Astrocyte of the spinal cord (primary cell): ENCODE measurements at regions not wholly inside any gene's neighbourhood (a gene's known extent, or its start where the extent isn't known, plus 50 kb on each side); places are given as distances from the start of the nearest gene placed in this dataset.
"Not testable (repeated sequence)": the region's sequence is repeated elsewhere in the genome, so short reads cannot be mapped to it uniquely, and the experiment has no call there.

Experiments
- DNase-seq: peaks from one replicate; pipeline ENCODE4 v3.0.0; 2011; ENCODE audit warnings: low read depth, low spot score
- H3K4me3 ChIP-seq: 2 replicates; pipeline ENCODE4 v1.5.1; 2011; ENCODE audit warnings: low read depth, mild to moderate bottlenecking, low read length, moderate library complexity
- CTCF ChIP-seq: IDR thresholded peaks from 2 replicates; pipeline ENCODE4 v1.5.1; 2012; ENCODE audit warnings: low read depth, mild to moderate bottlenecking, low read length, inconsistent platforms
- in situ Hi-C: cut with HindIII; loops from 2 replicates; pipeline ENCODE4 v1.10.0; 2017; ENCODE audit warnings: low sequenced_read_pairs

DNA sequence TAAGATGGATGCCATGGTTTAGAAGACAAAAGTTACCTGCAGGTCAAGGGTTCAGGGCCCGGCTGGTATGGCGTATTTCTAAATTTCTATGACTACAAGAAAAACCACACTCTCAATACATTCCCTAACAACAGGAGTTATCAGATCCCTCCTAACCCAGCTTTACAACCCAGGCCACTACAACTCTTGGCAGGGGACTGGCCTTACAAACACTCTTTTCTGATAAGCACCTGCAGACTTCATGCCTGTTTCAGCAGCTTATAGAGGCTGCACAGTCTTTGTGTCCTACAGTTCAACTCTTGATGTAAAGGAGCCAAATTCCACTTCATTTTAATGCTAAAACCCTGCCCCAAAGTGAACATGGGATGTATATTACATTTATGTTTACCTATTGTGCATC, 461.4 kb downstream of the SIPA1L2 start:
- TF ChIP-seq CTCF: no peak
- in situ Hi-C loops: no loop called here
- no peak for DNase-seq
- H3K4me3 ChIP-seq: no peak overlapping the region

GRCh38 chr1:232166942-232167341, 463.0 kb downstream of the SIPA1L2 start:
- no peak for DNase-seq
- no peak for TF ChIP-seq CTCF
- H3K4me3 ChIP-seq: no peak overlapping the region
- in situ Hi-C loops: no loop called here

DNA sequence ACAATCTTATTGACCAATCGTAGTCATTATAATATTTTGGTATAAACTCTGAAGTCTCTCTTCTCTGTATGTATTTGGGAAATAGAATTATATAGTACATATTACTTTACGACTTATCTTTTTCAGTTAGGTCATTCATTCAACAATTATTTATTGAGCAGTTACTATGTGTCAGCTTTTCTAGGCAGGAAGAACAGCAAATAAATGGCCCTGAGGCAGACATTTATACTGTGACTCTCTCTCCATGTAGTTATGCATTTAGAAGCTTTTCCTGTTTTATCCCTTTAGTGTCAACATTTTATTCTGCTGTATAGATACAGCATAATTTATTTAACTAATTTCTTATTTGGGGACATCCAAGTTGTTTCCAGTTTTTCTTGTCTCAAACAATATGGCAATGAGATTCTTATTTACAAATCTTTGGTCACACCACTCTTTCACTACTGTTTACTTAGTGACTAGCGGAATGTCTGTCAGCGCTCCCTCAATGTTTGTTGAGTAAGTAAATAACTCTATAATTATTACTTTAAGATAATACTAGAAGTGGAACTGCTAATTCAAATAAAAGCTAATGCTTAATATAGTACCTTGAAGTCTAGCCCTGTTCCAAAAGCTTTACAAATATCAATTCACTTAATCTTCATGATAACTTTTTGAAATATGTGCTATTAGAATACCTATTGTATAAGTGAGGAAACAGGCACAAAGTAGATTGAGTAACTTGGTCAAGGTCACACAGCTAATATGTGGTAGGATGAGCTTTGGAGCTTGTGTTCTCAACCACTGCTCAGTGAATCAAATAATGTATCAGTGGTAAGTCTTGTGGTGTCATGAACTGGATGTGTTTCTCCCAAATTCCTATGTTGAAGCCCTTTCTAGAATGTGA, 465.6 kb downstream of the SIPA1L2 start:
- in situ Hi-C loops: no loop called here
- no peak for DNase-seq
- no peak for TF ChIP-seq CTCF
- H3K4me3 ChIP-seq: no peak overlapping the region

DNA sequence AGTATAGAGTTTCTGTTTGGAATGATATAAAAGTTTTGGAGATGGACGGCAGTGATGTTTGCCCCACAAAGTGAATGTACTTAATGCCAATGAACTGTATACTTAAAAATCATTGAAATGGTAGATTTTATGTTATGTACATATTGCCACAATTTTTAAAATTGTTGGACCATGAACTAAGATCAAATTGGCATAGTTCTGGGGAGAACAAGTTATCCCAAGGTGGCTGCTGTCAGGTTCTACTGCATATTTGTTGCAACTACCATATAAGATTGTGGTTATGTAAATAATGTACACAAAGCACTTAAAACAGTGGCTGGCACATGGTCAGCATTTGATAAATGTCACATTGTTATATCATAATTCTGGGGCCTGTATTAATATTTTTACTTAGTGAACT, 466.4 kb downstream of the SIPA1L2 start:
- in situ Hi-C loops: no loop called here
- H3K4me3 ChIP-seq: no peak overlapping the region
- TF ChIP-seq CTCF: no peak
- no peak for DNase-seq

DNA sequence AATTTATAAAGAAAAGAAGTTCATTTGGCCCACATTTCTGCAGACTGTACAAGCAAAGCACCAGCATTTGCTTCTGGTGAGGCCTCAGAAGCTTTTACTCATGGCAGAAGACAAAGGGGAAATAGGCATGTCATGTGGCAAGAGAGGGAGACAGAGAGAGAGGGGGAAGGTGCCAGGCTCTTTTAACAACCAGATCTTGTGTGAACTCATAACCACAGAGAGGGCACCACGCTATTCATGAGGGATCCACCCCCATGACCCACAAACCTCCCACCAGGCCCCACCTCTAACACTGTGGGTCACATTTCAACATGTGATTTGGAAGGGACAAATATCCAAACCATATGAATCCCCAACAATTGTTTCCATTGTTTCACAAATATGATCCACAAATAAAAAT, 467.9 kb downstream of the SIPA1L2 start:
- no peak for TF ChIP-seq CTCF
- in situ Hi-C loops: no loop called here
- no peak overlapping the region for H3K4me3 ChIP-seq
- no peak for DNase-seq

- H3K4me3 ChIP-seq, in situ Hi-C loops, DNase-seq: not testable (repeated sequence)
Observed at GRCh38 chr1:232158558-232158957, 471.4 kb downstream of the SIPA1L2 start.

DNA sequence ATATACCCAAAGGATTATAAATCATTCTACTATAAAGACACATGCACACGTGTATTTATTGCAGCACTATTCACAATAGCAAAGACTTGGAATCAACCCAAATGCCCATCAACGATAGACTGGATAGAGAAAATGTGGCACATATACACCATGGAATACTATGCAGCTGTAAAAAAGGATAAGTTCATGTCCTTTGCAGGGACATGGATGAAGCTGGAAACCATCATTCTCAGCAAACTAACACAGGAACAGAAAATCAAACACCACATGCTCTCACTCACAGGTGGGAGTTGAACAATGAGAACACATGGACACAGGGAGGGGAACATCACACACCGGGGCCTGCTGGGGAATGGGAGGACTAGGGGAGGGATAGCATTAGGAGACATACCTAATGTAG, 473.9 kb downstream of the SIPA1L2 start:
- H3K4me3 ChIP-seq, in situ Hi-C loops, DNase-seq: not testable (repeated sequence)
